GM21619 (cell line): ENCODE measurements at regions not wholly inside any gene's neighbourhood (a gene's known extent, or its start where the extent isn't known, plus 50 kb on each side); places are given as distances from the start of the nearest gene placed in this dataset.
A peak's percentile ranks its signal among the peaks of the same experiment; 100 is the strongest.

Experiments
- ATAC-seq: cut with Tn5 transposase; IDR thresholded peaks from one replicate; pipeline ENCODE4 v1.9.1; 2021; ENCODE audit not compliant: unreplicated experiment

DNA sequence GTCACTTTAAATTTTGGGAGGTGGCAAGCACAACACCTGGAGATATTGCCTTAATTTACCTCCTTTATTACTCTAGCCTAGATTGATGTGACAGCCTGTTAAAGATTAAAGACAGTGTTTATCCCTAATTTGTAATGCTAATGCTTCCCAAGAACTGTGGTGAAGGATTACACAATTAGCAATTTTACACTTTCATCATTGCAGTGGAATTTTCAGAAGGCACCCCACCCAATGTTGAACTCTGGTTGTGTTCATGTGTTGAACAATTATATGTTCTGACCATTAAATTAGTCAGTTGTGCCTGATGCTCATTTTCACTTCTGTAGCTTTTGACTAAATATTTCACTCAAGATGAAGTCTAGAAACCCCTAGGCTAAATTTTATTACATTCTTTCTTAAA lies 317.1 kb upstream of the CWC22 start:
- ATAC-seq = no peak

DNA sequence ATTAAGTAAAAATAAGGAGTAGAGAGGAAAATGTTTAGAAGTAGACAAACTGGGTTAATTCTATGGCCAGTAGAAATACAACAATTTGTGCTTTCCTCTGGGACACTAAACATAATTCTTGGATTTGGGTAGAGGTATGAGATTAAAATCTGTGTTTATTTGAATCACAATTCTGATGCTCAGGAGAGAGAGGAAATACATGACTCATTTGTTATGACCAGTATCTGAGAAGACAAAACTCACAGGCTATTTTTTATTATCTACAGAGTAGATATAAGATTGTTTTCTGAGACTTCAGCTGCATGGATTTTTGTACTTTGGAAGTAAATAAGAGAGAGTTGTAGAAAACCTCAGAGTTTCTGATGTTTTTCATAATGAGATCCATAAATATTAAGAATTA lies 315.7 kb upstream of the CWC22 start:
- no peak for ATAC-seq

DNA sequence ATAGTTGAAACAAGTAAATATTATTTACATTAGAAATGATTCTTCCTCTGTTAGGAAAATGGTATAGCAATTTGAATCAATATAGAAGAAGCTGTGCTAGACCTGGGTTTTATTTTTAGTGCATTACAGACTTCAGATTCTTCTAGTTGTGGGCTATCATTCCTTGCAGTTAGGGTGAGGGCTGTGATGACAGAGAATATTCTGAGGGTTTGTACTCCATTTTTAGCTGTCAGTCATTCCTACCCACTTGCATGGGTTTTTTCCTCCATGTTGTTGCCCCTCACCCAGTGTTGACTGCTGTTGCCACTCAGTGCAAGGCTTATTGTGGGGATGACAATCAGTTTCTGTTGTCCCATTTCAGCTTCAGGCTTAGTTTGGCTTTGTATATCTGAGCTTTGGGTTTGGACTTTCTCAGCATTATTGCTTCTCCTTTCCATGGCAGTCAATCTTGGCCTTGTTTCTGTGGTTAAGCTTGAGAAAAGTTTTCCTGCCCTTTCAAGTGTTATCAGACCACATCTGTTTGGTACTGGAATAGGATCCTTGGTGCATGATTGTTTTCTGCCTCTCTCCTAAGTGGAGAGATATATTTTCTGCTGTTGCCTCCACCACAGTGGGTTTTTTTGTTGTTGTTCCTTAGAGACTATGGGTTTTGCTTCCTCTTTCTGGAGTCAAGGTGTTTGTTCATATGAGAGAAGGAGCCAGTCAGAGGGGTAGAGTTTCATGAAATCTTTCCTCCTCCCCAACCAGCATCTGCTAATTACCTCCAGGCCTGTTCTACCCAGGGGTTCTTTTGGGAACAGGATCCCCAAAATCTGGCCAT lies 312.7 kb upstream of the CWC22 start:
- peak; percentile 84 for ATAC-seq

DNA sequence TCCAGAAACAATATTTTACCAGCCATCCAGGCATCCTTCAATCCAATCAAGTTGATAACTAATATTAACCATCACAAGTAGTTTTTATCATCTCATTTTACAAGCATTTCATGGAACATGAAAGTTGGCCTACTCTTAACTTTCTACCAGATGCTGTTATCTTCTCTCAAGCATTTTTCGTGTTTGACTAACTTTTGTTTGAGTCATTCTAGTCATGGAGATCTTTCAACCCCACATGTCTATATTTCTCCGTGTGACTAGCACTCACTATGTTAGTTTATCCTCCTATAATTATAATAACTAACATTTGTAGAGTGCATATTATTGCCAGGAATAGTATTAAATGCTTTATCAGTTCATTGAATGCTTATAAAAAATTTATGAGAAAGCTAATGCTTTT lies 307.0 kb upstream of the CWC22 start:
- no peak for ATAC-seq

DNA sequence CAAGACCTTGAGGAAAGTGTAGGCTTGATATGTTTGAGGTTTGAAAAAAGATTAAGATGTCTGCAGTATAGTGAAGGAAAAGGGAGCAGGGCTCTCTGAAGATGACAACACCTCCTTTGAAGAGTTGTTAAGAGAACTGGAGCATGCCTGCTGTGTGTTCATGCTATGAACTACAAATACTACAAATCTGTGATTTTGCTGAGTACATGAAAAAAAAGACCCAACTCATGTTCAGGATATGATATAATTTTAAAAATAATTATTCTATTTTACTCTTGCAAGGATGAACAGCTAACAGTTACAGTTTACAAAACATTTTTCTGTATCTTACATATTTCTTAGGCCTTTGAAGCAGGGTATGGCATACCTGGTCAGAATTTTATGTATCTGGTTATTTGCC lies 305.4 kb upstream of the CWC22 start:
- ATAC-seq = no peak

DNA sequence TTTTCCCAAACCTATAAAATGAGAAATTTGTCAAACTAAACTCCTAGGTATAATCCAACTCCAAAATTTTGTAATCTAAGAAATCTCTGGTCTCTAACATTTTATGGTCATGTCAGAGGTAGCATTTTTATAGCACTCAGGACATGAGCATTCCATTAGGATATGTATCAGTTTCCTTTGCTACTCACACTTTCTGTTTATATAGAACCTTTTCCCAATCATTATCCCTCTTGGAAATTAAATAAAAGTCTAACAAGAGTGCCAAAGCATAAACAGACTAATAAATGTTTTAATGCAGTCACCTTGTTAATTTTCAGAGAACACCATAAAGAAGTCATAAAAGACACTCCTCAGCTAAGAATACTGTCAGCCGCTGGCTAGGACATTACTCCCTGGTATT lies 300.0 kb upstream of the CWC22 start:
- ATAC-seq = no peak

DNA sequence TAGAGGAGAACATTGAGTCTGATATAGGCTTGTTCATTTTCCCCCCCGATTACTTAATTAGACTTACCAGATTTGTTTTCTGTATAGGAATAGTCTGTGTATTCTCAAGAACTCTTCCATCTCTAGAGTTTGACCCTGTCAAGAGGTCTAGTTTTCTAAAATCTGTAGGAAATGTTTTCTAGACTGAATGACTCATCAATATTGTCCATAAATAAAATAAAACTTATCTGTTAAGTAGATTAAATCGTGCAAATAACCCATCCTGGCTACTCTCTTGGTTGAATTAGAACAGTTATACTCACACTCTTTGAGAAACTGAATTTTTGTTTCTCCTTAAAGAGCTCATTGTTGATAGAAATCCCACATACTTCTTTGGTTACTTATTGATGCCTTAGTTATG lies 299.2 kb upstream of the CWC22 start:
- no peak for ATAC-seq

DNA sequence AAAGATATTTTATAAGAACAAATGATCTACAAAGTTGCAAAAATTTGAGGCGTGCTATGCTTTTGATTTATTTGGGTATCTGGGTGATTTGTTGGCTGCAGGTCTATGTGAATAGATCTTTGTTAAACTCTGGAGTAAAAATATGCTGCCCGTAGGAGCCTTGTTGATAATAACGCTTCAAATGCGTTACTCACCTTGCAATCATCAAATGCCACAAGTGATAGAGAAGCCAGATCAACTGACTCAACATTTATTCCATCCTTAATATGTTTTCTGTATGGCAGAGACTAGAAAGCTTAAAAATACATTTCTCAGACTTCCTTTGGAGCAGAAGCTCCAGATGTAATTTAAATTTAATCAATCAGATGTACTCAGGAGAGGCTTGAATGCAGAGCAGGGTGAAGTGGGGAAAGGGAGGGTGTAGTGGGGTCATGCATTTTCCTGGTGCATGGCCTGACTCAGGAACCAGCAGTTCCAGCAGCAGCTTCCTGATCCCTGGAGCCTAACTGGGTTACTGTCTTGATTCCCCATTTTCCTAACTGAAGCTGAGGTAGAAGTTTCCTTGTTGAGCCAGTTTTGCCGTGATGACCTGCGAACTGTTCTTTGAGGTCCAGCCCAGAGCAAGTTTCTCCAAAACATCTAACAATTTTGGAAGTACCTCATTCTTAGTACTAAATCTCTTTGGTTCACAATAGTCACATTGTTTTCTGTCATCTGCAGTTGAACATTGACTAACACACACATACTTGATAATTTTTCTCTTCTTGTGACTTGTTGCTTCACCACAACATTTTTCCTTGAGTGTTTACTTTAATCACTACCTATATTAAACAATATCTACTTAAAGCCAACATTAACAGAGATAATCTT lies 284.7 kb upstream of the CWC22 start:
- no peak for ATAC-seq

DNA sequence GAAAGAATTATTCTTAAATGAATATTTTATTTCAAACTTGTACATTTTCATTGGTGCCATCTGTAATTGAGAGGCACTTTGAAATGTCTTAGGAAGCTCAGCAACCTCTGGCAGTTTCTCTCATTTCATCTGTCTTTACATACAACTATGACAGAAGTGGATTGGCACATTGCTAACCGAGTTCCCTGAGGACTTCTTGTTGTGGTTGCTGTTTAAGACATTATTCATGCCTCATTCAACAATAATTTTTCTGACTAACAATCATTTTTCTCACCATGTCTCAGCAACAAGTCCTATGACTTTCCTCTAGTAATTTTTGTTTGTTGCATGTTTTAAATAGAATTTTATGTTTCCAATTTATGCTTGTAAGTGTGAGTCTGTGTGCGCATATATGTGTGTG lies 284.0 kb upstream of the CWC22 start:
- no peak for ATAC-seq

DNA sequence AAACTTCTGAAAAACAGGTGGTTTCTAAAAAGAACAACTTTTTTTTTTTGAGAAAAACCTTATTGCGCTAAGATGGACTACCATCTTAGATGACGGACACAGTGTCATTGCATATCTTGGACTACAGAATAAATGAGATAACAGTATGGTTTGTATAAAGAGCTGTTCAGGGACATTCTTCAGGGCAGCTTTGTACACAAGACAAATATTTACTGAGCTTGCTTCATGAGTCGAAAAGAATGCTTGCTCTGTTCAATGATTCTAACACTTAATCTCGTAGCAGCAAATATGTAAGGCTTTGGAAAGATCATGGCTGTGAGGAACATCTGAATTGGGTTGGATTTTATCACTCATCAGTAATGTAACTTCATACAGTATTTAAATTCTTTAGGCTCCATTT lies 282.5 kb upstream of the CWC22 start:
- no peak for ATAC-seq

DNA sequence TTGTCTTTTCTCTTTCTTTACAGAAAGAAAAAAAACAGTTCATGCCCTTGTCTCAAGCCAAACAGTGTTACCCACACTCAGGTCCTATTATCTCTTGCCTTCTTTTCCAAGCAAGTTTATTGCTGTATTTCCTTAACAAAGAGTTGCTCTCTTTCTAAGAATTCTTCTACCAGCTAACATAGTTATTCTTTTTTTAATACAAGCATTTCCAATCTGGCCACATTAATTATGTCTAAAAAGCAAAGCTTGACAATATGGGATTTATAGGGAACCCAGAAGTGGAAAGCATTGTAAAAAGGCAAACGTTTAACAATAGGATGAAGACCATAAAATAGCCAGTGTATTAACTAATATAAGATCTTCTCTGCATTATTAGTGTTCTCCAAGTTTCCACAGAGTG lies 272.5 kb upstream of the CWC22 start:
- ATAC-seq = no peak

DNA sequence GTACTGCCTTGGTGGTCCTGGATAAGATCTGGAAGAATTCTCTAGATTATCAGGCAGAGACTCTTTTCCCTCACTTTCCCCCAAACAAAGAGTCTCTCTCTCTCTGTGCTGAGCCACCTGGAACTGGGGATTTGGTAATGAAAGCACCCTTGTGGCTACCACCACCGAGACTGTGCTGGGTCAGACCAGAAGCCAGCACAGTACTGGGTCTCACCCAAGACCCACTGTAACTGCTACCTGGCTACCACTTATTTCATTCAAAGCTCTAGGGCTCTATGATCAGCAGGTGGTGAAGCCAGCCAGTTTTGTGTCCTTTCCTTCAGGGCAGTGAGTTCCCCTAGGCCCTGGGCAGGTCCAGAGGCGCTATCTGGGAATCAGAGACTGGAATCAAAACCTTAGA lies 269.6 kb upstream of the CWC22 start:
- no peak for ATAC-seq

DNA sequence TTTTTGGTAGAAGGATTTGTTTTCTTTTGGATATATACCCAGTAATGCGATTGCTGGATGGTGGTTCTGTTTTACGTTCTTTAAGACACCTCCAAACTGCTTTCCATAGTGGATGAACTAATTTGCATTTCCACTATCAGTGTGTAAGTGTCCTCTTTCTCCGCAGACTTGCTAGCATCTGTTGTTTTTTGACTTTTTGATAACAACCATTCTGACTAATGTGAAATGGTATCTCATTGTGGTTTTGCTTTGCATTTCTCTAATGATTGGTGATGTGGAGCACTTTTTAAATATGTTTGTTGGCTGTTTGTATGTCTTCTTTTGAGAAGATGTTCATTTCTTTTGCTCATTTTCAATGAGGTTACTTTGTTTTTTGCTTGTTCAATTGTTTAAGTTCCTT lies 260.9 kb upstream of the CWC22 start:
- ATAC-seq = no peak

DNA sequence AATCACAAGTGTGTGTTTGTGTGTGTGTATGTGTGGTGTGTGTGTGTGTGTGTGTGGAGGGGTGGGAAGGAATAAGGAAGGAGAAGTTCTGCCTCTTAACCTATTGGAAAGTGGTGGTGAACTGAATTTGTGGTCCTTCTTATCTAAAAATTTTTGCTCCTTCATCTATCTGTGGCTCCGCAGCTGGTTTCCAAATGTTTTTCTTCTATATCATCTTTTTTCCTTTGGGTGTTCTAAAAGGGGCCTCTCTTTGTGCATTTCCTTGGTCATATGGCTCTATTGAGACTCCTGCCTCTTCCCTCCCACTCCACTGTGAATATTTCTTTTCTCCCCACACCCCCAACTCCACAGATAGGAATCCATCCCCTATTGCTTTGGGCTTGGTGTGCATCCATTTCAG lies 254.9 kb upstream of the CWC22 start:
- ATAC-seq = no peak

DNA sequence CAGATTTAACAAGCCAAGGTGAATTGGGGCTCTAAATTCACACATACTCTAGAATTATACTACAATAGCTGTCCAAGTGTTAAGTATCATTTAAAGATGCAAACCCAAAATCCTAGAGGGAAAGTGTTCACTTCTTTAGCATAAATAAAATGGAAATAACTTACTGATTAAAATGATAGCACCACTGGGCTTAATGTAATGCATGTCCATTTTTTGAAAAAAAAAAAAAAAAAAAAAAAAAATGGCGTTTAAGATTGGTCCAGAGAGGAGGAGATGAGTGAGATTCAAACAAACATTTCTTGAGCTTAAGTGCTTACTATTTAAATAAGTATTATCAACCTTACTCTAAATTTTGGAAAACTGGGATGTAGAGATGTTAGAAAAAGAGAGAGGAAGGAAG lies 251.5 kb upstream of the CWC22 start:
- ATAC-seq = no peak

DNA sequence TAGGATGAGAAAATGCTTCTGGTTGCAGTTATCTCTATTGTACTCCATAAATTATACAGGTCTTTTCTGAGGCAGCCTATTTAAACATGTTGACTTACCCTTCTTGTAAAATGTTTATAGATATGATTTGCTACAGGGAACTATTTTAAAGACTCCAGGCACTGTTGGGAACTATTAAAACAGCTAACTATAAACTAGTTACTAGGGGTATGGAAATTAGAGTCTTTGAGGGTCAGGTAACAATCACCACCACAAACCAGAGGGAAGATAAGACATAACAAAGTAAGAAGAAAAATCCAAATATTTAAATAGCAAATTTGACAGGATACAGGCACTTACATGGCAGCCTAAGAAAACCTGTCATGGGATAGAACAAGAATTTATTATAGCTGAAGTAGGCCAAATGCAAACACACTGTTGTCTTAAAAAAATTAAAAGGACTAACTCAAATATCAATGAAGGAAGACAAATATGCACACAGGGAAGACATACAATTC lies 251.0 kb upstream of the CWC22 start:
- no peak for ATAC-seq

DNA sequence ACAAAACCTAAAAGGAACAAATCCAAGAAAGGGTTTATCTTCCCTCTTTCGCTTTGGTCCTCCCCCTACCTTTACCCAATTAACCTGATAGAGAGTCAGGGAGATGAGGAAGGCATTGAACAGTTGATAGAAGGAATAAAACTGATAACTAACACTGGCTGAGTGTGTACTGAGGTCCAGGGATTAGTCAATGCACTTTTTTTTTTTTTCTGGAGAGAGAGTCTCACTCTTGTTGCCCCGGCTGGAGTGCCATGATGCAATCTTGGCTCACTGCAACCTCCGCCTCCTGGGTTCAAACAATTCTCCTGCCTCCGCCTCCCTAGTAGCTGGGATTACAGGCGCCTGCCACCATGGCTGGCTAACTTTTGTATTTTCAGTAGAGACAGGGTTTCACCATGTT lies 250.2 kb upstream of the CWC22 start:
- no peak for ATAC-seq

DNA sequence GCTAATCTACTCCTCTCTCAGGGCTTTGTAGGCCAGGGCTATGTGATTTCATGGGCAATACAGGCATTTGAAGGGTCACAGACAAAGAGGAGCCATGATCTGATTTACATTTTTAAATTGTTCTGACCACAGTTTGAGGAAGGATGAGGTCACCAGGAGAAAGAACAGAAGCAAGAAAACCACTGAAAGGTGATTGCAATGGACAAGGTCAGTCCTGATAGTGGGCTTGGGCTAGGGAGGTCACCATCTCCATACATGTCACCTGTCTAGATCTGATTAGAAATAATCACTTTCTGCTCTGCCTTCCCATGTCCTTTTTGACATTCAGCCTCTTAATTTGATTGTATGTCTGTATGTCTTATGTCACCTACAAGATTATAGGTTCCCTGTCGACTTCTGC lies 248.9 kb upstream of the CWC22 start:
- no peak for ATAC-seq

DNA sequence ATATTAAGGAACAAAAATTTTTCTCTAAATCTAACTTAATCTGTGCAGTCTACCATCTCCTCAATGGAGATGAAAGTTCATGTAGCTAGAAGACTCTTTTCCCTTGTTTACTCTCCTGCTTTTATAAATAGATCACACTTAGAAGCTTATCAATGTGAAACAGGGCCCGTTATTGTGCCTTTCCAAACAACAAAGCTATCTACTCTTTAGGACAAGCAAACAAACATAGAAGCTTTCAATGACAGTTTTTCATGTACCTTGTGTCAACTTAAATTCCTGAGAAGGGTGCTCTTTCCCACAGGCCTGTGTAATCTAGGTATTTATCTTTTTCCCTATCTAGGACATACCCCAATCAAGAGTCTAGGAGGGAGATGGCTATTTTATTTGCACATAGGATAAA lies 247.8 kb upstream of the CWC22 start:
- ATAC-seq = no peak

DNA sequence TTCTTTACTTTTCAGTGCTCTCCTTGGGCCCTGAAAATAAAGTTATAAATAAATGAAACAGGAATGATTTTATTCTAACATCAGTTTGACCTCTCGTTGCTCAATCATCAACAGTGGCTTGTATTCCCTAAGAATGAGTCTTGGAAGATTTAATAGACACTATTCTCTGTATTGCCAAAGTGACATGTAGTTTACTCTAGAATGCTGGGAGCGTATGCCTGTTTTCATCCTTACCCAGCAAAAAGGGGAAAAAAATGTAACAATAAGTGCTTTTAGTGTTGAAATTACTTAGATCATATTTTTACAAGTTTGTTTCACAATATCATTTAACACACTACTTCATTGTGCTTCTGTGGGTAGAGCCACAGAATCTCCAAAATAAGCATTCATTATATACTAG lies 240.6 kb upstream of the CWC22 start:
- no peak for ATAC-seq

DNA sequence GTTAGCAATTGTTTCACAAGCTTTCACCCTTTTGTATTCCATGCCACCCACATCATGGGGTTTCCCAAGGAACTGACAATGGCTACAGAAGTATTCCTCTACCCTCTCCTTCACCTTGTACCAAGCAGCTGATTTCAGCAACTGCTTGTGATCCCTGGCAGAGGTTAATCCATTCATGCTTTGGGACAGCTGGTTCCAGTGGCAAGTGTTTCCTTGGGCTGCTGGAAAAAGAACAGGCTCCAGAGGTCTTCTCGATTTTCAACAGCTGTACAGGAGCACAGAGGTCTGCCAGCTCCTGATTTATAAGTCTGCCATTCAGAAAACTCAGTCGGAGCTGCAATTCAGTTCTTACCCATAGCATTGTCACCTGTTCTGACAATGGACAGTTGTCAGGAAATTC lies 239.2 kb upstream of the CWC22 start:
- ATAC-seq = no peak

DNA sequence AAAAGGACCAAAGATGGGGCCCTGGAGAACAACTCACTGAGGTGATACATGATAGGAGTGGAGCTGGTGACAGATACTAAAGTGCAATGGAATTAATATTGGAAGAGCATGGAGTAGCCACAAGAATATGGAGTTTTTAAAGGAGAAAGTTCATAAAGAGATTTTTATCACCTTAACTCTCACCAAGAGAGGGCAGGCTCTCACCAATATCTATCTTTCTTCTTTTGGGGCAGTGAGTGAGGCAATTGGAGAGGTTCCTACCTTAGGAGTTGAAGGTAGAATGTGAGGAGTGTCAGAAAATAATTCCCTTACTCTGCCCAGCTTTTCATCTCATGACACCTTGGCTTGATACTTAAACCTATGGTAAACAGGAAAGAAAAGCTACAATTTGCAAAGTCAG lies 233.7 kb upstream of the CWC22 start:
- ATAC-seq = no peak
